Aorta (tissue), 5 donors: ENCODE measurements at regions not wholly inside any gene's neighbourhood (a gene's known extent, or its start where the extent isn't known, plus 50 kb on each side); places are given as distances from the start of the nearest gene placed in this dataset.

ENCODE experiments used
- ATAC-seq: fragments of 200-7000 bp; cut with Tn5 transposase; one replicate; pipeline ENCODE4 v1.9.1; 2022; ENCODE audit warnings: moderate library complexity; ENCODE audit not compliant: low FRiP score
- DNase-seq, 2 donors: peaks; one replicate each; pipeline ENCODE4 v3.0.0-alpha.2; 2020
- H3K27ac ChIP-seq, 2 donors: one replicate each; pipeline ENCODE4 v1.5.1; 2013; ENCODE audit warnings: low read length in 2 of 2, mild to moderate bottlenecking in 2 of 2, moderate library complexity in 2 of 2, control low read depth in 1 of 2, inconsistent platforms in 1 of 2, low read depth in 1 of 2
- H3K27me3 ChIP-seq, 2 donors: one replicate each; pipeline ENCODE4 v1.6.1; 2013; ENCODE audit warnings: control low read depth in 1 of 2, low read length in 1 of 2, mild to moderate bottlenecking in 1 of 2, moderate library complexity in 1 of 2; ENCODE audit not compliant: insufficient read depth in 2 of 2, control insufficient read depth in 1 of 2
- H3K36me3 ChIP-seq, 2 donors: one replicate each; pipeline ENCODE4 v1.6.1; 2013; ENCODE audit warnings: control low read depth in 1 of 2, low read length in 1 of 2, mild to moderate bottlenecking in 1 of 2; ENCODE audit not compliant: insufficient read depth in 2 of 2, control insufficient read depth in 1 of 2
- H3K4me1 ChIP-seq, 2 donors: one replicate each; pipeline ENCODE4 v1.6.1; 2013; ENCODE audit warnings: low read length in 2 of 2, control low read depth in 1 of 2, mild to moderate bottlenecking in 1 of 2, moderate library complexity in 1 of 2; ENCODE audit not compliant: insufficient read depth in 2 of 2, control insufficient read depth in 1 of 2
- H3K4me3 ChIP-seq, 2 donors: one replicate each; pipeline ENCODE4 v1.5.1; 2013; ENCODE audit warnings: low read length in 2 of 2, control low read depth in 1 of 2, mild to moderate bottlenecking in 1 of 2
- H3K9me3 ChIP-seq: one replicate; pipeline ENCODE4 v1.6.1; 2013; ENCODE audit warnings: mild to moderate bottlenecking, low read length; ENCODE audit not compliant: control insufficient read depth
- WGBS, 2 donors: extraction: QIAGEN DNeasy Blood & Tissue Kit; methylation state at CpG; one replicate each; pipeline ENCODE4 v1.1.7; 2013; 5-methylcytosine and 5-hydroxymethylcytosine counted together
- intact Hi-C, 2 donors: fragments of 100-400 bp; cut with DNase I; formaldehyde crosslinking; loops; one replicate each; pipeline versions ENCODE4 v1.14.2 to v1.15.0; 2022
- donor health status: healthy with polysubstance abuse.
- donor health status: Bipolar disorder and iron deficiency.
- donor health status: DM: no; HTN: no; CAD: no.
- donor health status: DM: no; HTN: no; CAD: no.
- donor health status: DM: yes; HTN: yes; CAD: no.

DNA sequence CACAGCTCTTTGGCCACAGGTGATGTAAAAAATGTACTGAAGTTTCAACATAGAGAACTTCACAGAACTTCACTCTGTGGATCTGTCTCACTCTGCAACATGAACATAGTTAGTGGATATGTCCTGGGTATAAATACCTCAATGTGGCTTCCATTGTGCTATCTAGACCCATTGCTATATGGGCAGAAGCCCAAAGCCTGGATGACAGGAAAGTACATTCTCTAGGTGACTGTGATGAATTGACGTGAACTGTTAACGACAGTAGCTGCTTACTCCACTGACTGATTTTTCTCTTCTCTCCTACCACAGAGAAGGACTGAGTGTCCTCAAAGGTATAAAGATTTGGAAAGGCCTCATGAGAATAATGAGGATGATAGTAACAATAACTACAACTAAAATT is 270.1 kb upstream of the FTMT start:
- WGBS, 2 donors: 89 to 90% methylated on average over 2 of the region's 2 CpGs
- intact Hi-C loops: no loop called here

DNA sequence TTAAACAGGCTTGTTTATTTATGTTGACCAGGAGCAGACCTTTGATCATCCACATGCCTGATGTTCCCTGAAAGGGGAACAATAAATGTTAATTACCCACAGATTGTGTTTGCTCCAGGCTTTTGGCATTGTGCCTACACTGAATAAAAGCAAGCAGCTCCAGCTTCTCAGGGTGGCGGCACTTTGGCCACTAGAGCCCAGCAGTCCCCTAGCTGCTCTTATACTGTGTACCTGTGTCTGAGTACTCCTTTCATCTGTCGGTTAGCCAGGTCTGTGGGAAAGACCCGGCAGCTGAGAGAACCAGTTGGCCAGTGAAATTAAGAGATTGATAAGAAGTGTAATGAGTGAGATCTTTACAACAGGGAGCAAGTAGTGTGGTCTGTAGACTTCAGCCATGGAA is 254.8 kb upstream of the FTMT start:
- 95 to 96% methylated on average over 3 of the region's 3 CpGs for WGBS, 2 donors
- no peak overlapping the region for H3K4me3 ChIP-seq
- H3K27ac ChIP-seq: no peak overlapping the region
- intact Hi-C loops: no loop called here
- DNase-seq (no peak), ATAC-seq (no peak)
- no peaks in the 10 kb centered on the region for H3K4me1 ChIP-seq
- H3K9me3 ChIP-seq: no peaks in the 10 kb centered on the region
- H3K27me3 ChIP-seq: no peaks in the 10 kb centered on the region
- no peaks in the 10 kb centered on the region for H3K36me3 ChIP-seq

More for the DNA sequence above, 270.1 kb upstream of the FTMT start:
- H3K4me1 ChIP-seq: no peaks in the 10 kb centered on the region
- H3K4me3 ChIP-seq: no peak overlapping the region
- H3K9me3 ChIP-seq: no peaks in the 10 kb centered on the region
- H3K36me3 ChIP-seq: no peaks in the 10 kb centered on the region
- no peak overlapping the region for H3K27ac ChIP-seq
- DNase-seq (no peak), ATAC-seq (no peak)
- no peaks in the 10 kb centered on the region for H3K27me3 ChIP-seq

DNA sequence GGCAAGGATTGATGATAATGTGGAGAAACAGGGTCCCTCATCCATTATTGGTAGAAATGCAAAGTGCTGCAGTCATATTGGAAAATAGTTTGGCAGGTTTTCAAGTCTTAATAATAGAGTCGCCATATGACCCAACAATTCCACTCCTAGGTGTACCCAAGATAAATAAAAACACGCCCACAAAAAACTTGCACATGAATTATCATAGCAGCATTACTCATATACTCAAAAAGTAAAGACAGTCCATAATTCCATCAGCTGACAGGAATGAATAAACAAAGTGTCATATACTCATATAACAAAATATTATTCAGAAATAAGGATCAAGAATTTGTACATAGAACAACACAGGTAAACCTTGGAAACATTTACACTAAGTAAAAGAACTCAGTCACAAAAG is 242.9 kb upstream of the FTMT start:
- WGBS, 2 donors: 82 to 87% methylated on average over 2 of the region's 2 CpGs
- Histone ChIP-seq H3K9me3 (no peaks in the 10 kb centered on the region), H3K27me3 (no peaks in the 10 kb centered on the region), H3K4me1 (no peaks in the 10 kb centered on the region), H3K27ac (no peak overlapping the region), H3K36me3 (no peaks in the 10 kb centered on the region), H3K4me3 (no peak overlapping the region)
- intact Hi-C loops: no loop called here
- DNase-seq (no peak), ATAC-seq (no peak)

- Histone ChIP-seq H3K4me3 (no peak overlapping the region), H3K27ac (no peak overlapping the region), H3K27me3 (no peaks in the 10 kb centered on the region), H3K36me3 (no peaks in the 10 kb centered on the region), H3K9me3 (no peaks in the 10 kb centered on the region), H3K4me1 (no peaks in the 10 kb centered on the region)
- 88 to 94% methylated on average over 2 of the region's 2 CpGs for WGBS, 2 donors
- ATAC-seq: no peak
- intact Hi-C loops: no loop called here
- DNase-seq: no peak
Measured at GRCh38 chr5:121624035-121624434, 227.6 kb upstream of the FTMT start.

GRCh38 chr5:121628783-121629182 is 222.9 kb upstream of the FTMT start:
- H3K27ac ChIP-seq: no peak overlapping the region
- no peak overlapping the region for H3K4me3 ChIP-seq
- no peaks in the 10 kb centered on the region for H3K9me3 ChIP-seq
- intact Hi-C loops: no loop called here
- H3K27me3 ChIP-seq: no peaks in the 10 kb centered on the region
- 89% methylated on average over 3 of the region's 3 CpGs for WGBS, 2 donors
- no peak for DNase-seq
- no peaks in the 10 kb centered on the region for H3K36me3 ChIP-seq
- ATAC-seq: no peak
- no peaks in the 10 kb centered on the region for H3K4me1 ChIP-seq

DNA sequence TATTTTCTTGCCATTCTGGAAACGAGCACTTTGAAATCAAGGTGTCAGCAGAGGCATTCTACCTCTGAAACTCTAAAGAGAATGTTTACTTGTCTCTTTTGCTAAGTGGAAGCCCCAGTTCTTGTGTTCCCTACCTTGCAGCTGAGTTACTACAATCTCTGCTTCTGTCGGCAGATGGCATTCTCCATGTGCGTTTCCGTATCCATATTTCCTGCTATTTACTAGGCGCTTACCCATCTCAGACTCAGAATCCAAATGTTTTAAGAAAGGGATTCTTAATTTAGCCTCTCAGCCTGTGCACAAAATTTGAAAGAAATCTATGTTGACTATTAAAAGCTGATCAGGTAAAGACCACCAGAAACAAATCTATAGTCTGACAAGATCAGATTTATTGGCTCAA is 221.3 kb upstream of the FTMT start:
- H3K27ac ChIP-seq: no peak overlapping the region

GRCh38 chr5:121634946-121635345 is 216.7 kb upstream of the FTMT start:
- intact Hi-C loops: no loop called here
- no peaks in the 10 kb centered on the region for H3K4me1 ChIP-seq
- WGBS, 2 donors: 7 to 14% methylated on average over 2 of the region's 2 CpGs
- H3K36me3 ChIP-seq: no peaks in the 10 kb centered on the region
- no peak for ATAC-seq
- no peak for DNase-seq
- H3K4me3 ChIP-seq: no peak overlapping the region
- H3K27ac ChIP-seq: no peak overlapping the region
- H3K27me3 ChIP-seq: no peaks in the 10 kb centered on the region
- H3K9me3 ChIP-seq: no peaks in the 10 kb centered on the region

More for the DNA sequence above, 221.3 kb upstream of the FTMT start:
- H3K9me3 ChIP-seq: no peaks in the 10 kb centered on the region
- H3K4me1 ChIP-seq: no peaks in the 10 kb centered on the region
- DNase-seq: no peak
- no peak for ATAC-seq
- H3K4me3 ChIP-seq: no peak overlapping the region
- no peaks in the 10 kb centered on the region for H3K27me3 ChIP-seq
- intact Hi-C loops: no loop called here
- WGBS, 2 donors: 7 to 14% methylated on average over 5 of the region's 5 CpGs
- no peaks in the 10 kb centered on the region for H3K36me3 ChIP-seq

GRCh38 chr5:121638126-121638525 is 213.6 kb upstream of the FTMT start:
- no peaks in the 10 kb centered on the region for H3K4me1 ChIP-seq
- intact Hi-C loops: no loop called here
- no peaks in the 10 kb centered on the region for H3K36me3 ChIP-seq
- no peak overlapping the region for H3K4me3 ChIP-seq
- H3K27ac ChIP-seq: no peak overlapping the region
- DNase-seq (no peak), ATAC-seq (no peak)
- no peaks in the 10 kb centered on the region for H3K9me3 ChIP-seq
- no peaks in the 10 kb centered on the region for H3K27me3 ChIP-seq
- WGBS, 2 donors: 88 to 93% methylated on average over 2 of the region's 2 CpGs

DNA sequence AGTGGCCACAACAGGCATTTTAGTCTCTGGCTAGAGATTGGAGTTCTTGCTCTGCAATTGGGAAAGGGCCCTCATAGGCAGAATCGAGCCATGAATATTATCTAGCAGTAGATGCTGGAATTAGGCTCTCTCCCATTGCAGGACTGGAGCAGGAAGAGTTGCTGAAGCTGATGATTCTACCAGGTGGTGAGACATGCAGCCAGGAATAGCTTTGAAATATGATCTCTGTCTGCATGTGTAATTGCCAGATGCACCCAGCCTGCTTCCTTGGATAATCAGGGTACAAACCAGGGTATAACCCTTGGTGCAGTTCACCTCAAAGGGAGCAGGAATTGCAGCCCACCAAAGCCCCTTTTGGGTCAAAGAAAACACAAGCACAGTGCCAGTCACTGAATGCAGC is 211.4 kb upstream of the FTMT start:
- DNase-seq (no peak), ATAC-seq (no peak)
- H3K4me3 ChIP-seq: no peak overlapping the region
- no peaks in the 10 kb centered on the region for H3K36me3 ChIP-seq
- intact Hi-C loops: no loop called here
- H3K27ac ChIP-seq: no peak overlapping the region
- no peaks in the 10 kb centered on the region for H3K9me3 ChIP-seq
- H3K27me3 ChIP-seq: no peaks in the 10 kb centered on the region
- 67 to 79% methylated on average over 1 of the region's 1 CpG for WGBS, 2 donors
- no peaks in the 10 kb centered on the region for H3K4me1 ChIP-seq
